GM21367 (cell line): ENCODE measurements at regions not wholly inside any gene's neighbourhood (a gene's known extent, or its start where the extent isn't known, plus 50 kb on each side); places are given as distances from the start of the nearest gene placed in this dataset.
A peak's percentile ranks its signal among the peaks of the same experiment; 100 is the strongest.

Experiments
- ATAC-seq: cut with Tn5 transposase; IDR thresholded peaks from one replicate; pipeline ENCODE4 v1.9.1; 2021; ENCODE audit not compliant: unreplicated experiment

DNA sequence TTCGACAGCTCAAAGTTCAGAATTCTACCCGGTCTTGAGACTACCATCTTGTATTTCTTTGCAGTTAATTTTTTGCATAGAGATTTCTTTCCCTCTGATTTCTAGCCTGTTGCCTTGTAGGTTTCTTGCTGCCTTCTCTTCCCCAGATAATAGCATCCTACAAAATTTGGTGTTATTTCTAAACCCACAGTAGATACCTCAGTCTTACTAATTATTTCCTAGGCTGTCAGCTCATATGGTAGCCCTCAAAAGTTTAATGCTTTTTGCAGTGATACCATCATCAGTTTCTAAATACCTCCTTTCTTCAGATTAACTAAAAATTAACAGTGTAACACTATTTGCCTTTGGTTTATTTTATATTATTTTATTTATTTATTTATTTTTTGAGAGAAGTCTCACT, 61.9 kb upstream of the TMPO start:
- ATAC-seq = no peak

DNA sequence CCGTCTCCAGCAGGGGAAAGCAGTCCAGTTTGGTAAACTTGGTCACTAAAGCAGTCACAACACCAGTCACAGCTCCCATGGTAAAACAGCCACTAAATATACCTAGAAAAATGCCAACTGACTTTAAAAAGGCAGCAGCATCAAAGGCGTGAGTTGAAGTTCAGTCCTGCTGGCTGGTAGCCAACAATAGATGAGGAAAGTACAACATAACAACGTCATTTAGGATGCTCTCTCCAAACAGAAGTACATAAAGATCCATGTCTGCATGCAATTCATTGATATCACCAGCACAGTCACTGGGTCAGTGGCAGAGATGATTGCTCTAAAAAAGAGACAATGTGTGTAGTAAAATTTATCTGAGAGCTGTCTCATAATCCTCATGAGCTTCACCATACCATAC, 59.3 kb upstream of the TMPO start:
- ATAC-seq = no peak

DNA sequence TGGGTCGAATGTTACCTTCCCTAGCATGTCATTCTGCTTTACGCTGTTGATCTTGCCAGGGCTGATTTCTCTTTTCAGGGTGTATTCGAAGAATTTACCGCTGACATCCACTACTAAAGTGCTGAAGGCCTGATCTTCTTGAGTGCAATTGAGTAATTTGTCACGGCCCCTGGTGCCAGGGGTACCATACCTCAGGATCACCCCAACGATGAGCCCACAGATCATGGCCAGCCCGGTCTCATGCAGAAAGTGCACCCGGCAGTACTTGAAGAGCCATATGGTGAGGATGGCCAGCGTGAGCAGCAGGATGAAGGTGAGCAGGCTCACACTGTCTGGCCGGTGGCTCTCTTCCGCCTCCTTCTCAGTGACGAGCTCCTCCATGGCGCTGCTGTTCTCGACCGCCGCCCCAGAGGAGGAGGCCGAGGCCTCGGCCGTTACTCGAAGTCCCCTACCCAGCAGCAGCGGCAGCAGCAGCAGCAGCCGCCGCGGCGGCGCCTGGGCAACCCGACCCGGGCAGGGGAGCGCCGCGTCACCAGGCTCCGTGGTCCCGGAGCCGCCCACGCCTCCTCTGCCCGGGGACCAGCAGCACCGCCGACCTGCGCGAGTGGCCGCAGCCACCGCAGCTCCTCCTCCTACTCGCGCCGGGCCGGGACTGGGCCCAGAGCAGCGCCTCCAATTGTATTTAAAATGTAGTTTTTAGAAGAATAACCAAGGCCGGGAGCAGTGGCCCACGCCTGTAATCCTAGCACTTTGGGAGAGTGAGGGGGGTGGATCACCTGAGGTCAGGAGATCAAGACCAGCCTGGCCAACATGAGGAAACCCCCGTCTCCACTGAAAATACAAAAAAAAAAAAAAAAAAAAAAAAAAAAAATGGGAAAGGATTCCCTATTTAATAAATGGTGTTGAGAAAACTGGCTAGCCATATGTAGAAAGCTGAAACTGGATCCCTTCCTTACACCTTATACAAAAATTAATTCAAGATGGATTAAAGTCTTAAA, 58.5 kb upstream of the TMPO start:
- ATAC-seq = peak; percentile 81

DNA sequence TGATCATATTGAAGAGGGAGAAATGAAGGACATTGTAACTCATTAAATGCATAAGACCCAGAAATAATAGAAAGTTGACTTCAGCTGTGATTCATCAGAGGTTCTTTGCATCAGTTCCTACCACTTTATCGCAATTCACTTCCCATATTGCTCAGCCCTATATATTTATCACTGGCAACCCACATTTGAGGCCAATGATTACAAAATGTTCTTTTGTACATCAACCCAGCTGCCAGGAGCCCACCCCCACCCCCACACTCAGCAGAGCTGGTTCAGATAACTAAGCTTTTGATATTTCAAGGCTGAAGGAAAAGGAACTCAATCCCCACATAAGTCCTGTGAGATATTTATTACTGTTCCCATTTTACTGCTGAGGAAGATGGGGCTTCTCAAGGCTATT, 51.2 kb upstream of the TMPO start:
- no peak for ATAC-seq

DNA sequence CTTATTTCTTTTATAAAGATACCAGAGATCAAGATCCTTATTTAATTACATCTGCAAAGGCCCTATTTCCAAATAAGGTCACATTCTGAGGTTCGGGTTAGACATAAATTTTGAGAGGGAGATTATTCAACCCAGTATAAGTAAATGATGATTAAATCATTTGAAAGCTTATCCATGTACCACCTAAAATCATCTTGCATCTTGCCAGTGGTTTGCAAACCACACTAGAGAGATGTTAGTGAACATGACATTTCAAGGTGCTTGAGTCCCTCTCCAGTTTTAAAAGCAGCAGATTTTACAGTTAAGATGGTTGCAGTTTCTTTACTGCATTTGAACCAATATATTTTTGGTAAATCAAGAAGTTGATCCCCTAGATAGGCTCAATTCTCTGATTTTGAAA, 49.9 kb upstream of the TMPO start:
- ATAC-seq = no peak
